ENCODE measurements at regions not wholly inside any gene's neighbourhood (a gene's known extent, or its start where the extent isn't known, plus 50 kb on each side); places are given as distances from the start of the nearest gene placed in this dataset.

DNA sequence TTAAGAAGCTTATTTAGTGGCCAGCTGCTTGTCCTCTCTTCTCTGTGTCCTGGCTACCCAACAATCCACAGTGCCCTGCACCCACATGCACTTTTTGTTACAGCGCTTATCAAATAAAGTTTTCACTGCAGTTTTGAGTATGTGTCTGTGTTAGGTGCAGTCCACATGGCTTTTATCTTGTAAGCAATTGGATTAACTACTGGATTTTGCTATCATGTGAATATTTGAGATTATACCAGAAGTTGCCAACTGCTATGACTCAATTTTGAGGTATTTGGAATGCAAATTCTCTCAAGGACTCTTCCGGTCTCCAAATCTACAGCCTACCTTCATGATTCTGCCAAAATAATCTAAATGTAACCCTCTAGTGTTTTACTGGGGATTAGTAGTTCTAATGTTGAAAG, 690.2 kb downstream of the NR2F1-AS1 start:
- no peak for TF ChIP-seq POLR2A (IDR thresholded peaks at IDR 0.05)
- TF ChIP-seq, protein P1, sequence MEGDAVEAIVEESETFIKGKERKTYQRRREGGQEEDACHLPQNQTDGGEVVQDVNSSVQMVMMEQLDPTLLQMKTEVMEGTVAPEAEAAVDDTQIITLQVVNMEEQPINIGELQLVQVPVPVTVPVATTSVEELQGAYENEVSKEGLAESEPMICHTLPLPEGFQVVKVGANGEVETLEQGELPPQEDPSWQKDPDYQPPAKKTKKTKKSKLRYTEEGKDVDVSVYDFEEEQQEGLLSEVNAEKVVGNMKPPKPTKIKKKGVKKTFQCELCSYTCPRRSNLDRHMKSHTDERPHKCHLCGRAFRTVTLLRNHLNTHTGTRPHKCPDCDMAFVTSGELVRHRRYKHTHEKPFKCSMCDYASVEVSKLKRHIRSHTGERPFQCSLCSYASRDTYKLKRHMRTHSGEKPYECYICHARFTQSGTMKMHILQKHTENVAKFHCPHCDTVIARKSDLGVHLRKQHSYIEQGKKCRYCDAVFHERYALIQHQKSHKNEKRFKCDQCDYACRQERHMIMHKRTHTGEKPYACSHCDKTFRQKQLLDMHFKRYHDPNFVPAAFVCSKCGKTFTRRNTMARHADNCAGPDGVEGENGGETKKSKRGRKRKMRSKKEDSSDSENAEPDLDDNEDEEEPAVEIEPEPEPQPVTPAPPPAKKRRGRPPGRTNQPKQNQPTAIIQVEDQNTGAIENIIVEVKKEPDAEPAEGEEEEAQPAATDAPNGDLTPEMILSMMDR (IDR thresholded peaks at IDR 0.05), result no peak
